GM18511 (cell line): ENCODE measurements at regions not wholly inside any gene's neighbourhood (a gene's known extent, or its start where the extent isn't known, plus 50 kb on each side); places are given as distances from the start of the nearest gene placed in this dataset.

Experiments
- ATAC-seq: cut with Tn5 transposase; IDR thresholded peaks from one replicate; pipeline ENCODE4 v1.9.1; 2021; ENCODE audit warnings: mild to moderate bottlenecking, moderate library complexity; ENCODE audit not compliant: unreplicated experiment

- no peak for ATAC-seq
These were observed 299.3 kb upstream of the PITRM1 start for GRCh38 chr10:3471927-3472286.

- ATAC-seq = no peak
These were observed 298.9 kb upstream of the PITRM1 start for GRCh38 chr10:3471472-3471871.

- no peak for ATAC-seq
These were observed 297.6 kb upstream of the PITRM1 start for GRCh38 chr10:3470191-3470590.

GRCh38 chr10:3469639-3470020 lies 297.0 kb upstream of the PITRM1 start:
- ATAC-seq = no peak

- ATAC-seq = no peak
These were observed 296.5 kb upstream of the PITRM1 start for GRCh38 chr10:3468919-3469638.

GRCh38 chr10:3467052-3467951 lies 294.7 kb upstream of the PITRM1 start:
- no peak for ATAC-seq

GRCh38 chr10:3465406-3465891 lies 292.9 kb upstream of the PITRM1 start:
- no peak for ATAC-seq

- ATAC-seq = no peak
These were observed 292.3 kb upstream of the PITRM1 start for GRCh38 chr10:3464760-3465405.

GRCh38 chr10:3460420-3461128 lies 288.0 kb upstream of the PITRM1 start:
- ATAC-seq = no peak

GRCh38 chr10:3455385-3456334 lies 283.1 kb upstream of the PITRM1 start:
- ATAC-seq = no peak

- no peak for ATAC-seq
These were observed 280.2 kb upstream of the PITRM1 start for GRCh38 chr10:3452683-3453361.

GRCh38 chr10:3452173-3452626 lies 279.6 kb upstream of the PITRM1 start:
- ATAC-seq = no peak

GRCh38 chr10:3451516-3452172 lies 279.1 kb upstream of the PITRM1 start:
- no peak for ATAC-seq

GRCh38 chr10:3446221-3446620 lies 273.6 kb upstream of the PITRM1 start:
- ATAC-seq = no peak

- no peak for ATAC-seq
These were observed 273.1 kb upstream of the PITRM1 start for GRCh38 chr10:3445648-3446047.

- no peak for ATAC-seq
These were observed 269.9 kb upstream of the PITRM1 start for GRCh38 chr10:3442451-3442990.

GRCh38 chr10:3439183-3439582 lies 266.6 kb upstream of the PITRM1 start:
- ATAC-seq = no peak

GRCh38 chr10:3438606-3439005 lies 266.0 kb upstream of the PITRM1 start:
- ATAC-seq = no peak
